Umbilical cord (tissue), 1 donor: ENCODE measurements at regions not wholly inside any gene's neighbourhood (a gene's known extent, or its start where the extent isn't known, plus 50 kb on each side); places are given as distances from the start of the nearest gene placed in this dataset.
"Not testable (repeated sequence)": the region's sequence is repeated elsewhere in the genome, so short reads cannot be mapped to it uniquely, and the experiment has no call there.

Experiments used
- DNase-seq: peaks from one replicate; pipeline ENCODE4 v3.0.0-alpha.2; 2015; ENCODE audit warnings: low spot score

DNA sequence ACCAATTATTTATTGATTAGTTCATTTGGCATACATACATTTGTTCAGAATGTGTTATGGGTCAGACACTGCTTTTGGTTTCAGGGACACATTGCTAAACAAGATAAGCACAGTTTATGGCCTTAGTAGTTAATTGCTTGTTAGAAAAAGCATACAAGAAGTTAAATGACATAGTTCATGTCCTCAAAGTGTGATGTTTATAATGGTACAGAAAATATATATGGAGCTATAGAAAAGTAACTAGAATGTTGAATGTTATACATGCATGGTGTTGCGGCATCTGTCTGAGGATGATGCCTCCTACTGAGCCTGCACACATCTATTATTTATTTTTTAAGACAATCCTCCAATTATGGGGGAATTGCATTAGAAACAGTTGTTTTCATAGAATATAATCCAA lies 1476.3 kb upstream of the PCDH7 start:
- no peak for DNase-seq

DNA sequence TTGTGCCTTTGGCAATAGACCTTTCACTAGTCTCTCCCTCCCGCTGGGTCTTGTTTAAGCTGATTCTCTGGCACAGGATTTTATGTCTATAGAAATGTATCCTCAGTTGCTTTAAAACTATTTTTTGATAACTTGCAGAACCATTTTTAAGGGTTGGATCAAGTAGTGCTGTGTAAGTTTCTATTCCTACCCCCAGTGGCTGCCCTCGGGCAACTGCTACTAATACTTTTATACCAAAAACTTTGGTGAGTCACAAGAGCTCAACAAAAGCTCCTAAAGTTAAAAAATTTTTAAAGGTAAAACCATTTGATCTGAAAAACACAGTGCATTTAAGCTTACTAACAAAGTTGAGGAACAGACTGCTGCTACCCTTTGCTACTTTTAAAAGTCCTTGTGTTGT lies 1460.6 kb upstream of the PCDH7 start:
- no peak for DNase-seq

DNA sequence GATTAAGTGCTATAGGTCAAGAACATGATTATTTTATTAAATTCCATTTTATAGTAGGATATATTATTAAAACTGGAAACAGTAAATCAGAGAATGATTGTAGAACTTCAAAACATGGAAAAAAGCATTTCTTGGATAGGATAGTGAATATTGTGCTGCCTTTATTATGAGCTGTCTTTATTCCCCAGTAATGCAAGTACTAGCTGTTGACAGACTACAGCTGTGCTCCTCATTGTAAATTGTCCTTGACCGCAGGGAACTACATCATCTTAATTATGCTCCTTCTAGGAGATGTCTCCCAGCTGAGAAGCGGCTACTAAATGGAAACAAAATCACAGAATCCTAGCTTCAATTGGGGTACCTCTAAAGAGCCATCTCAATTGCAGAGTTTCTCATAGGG lies 1457.2 kb upstream of the PCDH7 start:
- peak; percentile 12 for DNase-seq

DNA sequence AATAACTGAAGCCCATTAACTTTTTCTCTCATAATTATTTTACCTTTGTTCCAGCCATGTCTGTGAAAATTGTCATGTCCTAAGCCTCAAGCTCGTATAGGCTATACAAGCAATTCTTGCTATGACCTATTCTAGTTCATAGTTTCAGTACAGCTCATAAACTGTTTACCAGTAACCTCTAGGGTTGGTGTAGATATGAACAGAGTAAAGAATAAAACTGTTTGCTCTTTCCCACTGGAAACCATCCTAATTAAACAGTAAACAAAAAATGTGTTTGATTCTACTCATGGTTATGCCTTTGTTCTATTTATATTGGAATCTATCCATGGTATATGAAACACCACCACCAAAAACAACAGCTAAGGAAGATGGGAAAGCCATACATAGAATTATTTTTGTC lies 1444.0 kb upstream of the PCDH7 start:
- no peak for DNase-seq

DNA sequence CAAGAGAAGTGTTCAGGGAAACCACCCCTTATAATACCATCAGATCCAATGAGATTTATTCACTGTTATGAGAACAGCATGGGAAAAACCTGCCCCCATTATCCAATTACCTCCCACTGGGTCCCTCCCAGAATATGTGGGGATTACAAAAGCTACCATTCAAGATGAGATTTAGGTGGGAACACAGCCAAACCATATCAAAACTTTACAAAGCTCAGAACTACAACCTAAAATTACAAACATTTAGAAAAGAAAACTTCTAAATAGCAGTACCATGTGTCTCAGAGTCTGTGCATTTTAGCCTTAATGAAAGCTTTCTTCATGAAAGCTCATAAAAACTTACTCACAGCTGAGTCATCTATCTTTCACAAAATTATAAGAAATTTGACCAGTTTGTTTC lies 1442.8 kb upstream of the PCDH7 start:
- peak; percentile 19 for DNase-seq

DNA sequence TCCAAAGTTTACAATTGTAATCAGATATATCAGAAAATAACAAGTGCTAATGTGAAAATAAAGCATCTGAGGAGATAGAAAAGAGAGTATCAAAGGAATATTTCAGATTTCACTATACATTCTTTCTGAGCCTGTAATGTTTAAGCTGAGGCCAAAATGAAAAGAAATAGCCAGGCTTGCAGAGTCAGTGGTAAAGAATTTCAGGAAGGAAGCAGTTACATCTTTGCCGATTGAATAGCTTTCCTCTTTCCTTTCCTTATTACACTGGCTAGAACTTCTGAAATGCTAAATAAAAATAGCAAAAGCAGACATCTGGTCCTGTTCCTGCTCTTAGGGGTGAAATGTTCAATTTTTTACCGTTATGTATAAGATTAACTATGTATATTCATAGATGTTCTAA lies 1441.6 kb upstream of the PCDH7 start:
- DNase-seq: peak; percentile 67

DNA sequence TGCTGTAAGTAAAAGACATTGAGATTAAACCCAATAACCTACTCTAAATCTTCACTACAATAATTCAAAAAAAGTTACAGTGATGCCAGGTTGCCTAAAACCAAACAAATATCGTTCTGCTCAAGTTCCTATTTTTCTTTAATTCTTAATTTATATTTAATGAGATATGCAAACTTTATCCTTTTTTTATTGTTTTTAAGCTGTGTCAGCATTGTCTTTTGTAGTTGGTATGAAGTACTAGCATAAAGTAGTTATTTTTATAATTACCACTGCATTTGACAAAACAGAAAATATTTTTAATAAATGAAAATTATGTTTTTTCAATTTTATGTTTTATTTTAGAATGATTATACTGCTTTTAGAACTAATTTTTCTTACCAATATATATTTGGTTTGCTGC lies 1431.1 kb upstream of the PCDH7 start:
- DNase-seq: no peak

DNA sequence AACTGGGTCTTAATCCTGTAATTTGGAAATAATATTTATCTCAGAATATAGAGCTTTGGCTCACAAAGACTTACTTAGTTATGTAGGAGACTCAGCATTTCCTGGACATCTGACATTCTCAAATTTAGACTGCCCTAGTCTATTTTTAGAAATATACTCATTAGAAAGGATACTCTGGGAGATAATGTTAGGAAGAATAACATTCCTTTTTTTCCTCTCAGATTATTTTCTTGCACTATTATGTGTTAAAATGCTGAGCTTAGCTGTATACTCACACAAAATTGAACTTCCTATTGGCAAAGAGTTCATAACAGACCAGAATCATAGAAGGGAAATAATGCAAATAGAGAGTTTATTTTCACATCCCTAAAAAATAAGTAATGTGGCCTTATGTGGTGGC lies 1424.9 kb upstream of the PCDH7 start:
- no peak for DNase-seq

DNA sequence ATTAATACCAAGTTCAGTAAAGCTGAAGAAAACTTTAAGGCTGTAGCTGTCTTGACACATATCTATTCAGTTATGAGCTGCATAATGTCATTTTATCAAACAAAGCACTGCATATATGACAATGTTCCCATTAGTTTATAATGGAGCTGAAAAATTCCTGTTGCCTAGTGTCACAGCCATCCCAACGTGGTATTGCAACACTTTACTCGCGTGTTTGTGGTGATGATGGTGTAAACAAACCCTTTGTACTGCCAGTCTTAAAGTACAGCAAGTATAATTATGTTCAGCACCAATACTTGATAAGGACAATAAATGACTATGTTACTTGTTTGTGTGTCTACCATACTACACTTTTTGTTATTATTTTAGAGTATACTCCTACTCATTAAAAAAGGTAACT lies 1415.6 kb upstream of the PCDH7 start:
- no peak for DNase-seq

DNA sequence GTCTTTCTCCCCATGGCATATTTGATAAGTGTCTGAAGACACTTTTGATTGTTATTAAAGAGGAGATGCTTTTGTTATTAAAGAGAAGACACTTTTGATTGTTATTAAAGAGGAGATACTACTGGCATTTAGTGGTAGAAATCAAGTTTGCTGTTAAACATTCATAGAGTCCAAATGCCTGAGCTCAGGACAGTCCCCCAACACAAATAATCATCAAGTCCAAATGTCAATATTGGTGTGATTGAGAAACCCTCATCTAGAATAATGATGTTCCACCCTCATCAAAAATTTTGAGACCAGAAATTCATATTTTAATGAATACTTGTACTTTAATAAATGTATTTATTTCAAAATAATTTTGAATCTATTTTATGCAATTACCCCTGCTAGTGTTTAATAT lies 1412.9 kb upstream of the PCDH7 start:
- DNase-seq: no peak

DNA sequence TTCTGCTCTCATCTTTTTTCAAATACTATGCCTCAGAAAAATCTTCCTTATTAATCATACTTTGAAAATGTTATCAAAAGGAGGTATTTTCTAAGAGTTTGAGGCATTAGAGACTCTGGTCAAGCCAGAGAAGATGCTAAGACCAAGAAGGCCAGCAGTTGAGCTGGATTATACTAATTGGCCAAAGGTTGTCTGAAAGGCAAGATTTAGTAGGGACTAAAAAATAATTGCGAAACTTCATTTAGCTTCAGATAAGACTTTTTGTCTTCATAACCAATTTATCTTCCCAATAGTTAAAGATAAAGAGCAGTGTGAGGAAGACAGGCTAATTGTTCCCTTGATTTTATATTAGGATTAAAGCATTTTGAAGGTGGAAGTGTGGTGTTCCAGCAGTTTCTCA lies 1412.4 kb upstream of the PCDH7 start:
- DNase-seq: no peak

DNA sequence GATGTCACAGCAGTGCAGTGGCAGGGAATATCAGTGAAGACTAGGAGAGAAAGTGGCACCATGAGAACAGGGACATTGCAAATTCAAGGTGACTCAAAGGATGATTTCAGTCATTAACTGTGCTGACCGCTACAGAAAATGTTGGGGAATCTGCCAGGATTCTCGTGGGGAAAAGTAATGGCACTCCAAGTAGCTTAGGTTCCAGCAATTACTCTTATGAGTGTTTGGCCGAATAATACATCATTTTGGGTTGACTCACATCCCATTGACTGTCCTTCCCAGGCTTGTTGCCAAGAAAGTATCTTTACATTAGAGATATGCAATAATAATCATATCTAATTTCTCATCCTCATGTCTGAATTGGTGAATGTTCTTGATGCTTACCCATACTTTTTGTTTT lies 1411.1 kb upstream of the PCDH7 start:
- no peak for DNase-seq

DNA sequence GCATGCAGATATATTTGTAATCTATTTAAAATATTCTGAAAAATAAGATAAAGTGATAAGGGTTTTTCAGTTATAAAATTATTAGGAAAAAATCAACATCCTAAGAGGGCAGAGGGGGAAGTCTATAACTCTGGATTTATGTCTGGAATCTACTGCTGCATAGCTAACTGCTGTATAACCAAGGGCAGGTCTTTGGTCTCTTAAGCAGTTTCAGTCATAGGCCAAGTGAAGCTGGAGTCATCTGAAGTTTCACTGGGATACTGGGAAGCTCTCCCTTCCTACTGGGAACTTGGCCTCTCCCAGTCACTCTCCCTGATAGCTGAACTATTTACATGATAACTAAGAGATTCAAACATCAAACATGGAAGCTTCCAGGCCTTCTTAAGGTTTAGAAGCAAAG lies 1409.9 kb upstream of the PCDH7 start:
- DNase-seq: peak; percentile 10

DNA sequence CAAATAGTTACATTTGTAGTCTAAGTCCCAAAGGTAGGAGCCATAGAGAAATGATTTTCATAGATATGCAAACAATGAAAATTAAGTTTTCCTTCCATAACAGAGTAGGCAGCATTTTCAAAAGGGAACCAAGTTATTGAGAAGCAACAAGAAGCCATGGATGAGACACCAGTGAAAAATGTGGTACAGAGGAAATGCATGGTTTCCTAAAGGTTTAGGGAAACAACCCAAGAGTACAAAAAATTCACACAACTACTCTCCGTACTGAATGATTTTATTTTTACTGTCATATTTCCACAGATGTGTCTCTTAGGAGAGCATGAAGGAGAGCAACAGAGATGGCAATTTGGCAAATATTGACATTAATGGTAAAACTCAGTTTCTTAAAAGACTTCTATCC lies 1408.9 kb upstream of the PCDH7 start:
- no peak for DNase-seq

DNA sequence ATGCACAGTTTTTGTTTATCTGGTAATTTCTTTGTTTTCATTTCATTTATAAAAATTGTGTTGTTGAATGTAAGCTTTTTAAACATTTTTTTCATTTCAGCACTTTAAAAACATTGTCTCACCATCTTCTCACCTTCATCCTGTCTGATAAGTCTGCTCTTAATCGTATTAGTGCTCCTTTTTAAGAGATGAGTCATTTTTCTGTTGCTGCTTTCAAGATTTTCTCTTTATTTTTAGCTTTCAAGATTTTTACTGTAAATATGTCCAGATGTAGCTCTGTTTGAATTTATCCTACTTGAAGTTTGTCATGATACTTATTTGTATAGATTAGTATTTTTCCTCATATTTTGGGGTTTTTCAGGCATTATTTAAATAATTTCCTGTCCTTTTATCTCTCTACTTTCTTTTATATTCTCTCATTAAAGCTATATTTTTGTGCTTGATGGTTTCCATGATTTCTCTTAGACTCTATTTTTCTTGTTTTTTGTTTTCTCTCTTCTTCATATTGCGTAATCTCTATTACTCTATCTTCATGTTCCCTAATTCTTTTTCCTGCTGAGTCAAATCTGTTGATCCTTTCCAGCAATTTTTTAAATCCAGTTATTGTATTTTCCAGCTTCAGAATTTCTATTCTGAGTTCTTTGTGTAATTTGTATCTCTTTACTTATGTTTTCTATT lies 1400.4 kb upstream of the PCDH7 start:
- peak; percentile 18 for DNase-seq

DNA sequence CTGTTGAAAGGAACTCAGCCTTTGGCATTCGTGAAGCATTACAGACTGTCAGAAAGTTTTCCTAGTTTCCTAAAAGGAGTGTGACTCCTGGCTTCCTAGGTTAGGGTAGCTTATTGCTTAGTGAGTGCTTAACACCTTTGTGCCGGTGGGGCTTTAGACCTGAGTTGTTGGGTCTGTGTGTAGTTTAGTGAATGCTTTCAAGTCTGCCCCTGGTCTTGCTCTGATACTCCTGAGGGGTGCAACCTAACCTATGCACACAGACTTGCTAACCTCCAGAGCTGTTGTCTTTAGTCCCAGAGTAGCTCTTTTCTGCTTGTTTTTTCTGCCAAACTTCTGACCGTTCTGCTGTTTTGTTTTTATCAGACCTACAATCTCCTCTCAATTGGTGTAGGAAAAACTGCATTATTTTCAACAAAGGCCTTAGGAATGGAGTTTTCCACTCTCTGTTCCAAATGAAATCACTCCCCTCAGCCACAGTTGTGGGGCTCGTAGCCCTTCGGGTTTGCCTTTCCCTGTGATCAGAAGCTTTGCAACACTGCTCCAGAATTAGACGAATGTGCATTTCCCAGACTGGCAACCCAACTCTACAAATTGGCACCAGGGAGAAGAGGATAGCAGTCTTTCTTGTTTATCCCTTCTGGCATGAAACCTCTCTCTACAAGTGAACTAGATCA lies 1399.1 kb upstream of the PCDH7 start:
- DNase-seq: no peak

DNA sequence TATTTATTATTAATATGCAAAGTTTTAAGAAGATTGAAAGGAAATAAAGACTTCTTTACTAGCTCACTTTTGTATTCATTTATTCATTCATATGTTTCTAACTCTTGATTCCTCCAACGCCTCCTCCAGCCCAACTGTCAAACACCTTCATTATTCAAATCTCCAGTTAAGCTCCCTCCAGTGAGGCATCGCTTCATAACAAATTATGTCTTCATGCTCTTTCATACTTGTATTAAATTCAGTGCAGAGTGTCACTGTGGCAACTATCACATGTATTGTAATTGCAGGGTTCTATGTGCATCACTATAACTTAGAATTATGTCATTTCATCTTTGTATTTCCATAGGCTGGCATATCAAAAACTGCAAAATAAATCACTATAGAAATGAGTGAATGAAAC lies 1394.2 kb upstream of the PCDH7 start:
- no peak for DNase-seq

DNA sequence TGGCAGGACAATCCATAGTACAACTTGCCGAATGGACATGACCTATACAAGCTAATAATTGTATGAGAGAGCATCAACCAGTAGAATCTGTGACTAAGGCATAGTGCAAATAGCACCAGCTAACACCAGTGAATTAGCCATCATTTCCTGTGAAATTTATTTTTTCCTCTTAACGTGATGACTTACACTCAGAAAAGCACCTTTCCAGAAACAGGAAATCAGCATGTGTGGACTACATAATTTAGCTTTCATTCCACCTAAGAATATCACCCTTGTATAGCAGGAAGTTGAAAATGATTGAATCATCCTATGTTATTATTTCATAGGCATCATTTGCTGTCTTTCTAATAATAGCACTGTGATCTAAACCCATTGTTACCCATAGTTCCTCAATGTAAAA lies 1393.4 kb upstream of the PCDH7 start:
- no peak for DNase-seq

DNA sequence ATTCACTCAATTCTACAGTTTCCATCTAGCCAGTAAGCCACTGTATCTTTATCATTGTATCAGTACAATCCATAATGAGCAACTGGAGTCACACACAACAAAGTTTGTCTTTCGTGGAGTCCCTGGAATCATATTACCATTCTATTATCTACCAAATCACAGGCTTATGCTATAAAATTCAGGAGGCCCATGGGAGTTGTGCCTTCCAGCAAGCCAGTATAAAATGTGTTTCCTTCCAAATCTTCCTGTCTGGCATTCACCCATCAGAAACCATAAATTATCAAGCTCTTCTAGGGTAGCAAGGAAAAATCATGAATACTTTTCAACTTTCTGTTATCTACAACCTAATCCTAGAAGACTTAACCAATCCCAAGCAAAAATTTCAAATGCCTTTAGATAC lies 1383.3 kb upstream of the PCDH7 start:
- DNase-seq: peak; percentile 88

DNA sequence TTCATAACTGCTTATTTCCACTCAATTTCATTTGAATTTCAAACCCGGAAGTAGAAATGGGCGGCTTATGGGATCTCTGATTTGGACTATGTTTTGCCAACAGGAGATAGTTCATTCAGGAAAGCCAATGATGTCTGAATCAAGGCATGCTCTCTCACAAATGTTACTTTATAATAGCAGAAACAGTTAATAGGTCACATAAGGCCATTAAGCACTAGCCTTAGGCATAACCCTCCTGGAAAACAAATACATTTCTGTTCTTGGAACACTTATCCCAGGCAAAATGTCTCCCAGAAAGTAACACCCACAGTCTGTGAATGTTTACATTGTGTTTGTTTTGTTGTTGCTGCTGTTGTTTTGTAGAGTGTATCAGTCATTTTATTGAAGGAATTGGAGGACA lies 1347.2 kb upstream of the PCDH7 start:
- DNase-seq: no peak

DNA sequence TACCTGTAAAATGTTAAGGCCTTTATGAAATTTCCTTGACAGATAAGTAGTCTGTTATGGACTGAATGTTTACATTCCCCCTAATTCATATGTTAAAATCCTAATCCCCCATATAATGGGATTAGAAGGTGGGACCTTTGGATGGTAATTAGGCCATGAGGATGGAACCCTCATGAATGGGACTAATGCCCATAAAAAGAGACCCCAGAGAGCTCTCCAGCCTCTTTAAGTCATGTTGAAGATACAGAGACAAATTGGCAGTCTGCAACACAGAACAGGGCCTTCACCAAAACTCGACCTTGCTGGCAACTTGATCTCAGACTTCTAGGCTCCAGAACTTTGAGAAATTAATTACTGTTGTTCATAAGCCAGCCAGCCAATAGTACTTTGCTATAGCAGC lies 1344.5 kb upstream of the PCDH7 start:
- DNase-seq: no peak

DNA sequence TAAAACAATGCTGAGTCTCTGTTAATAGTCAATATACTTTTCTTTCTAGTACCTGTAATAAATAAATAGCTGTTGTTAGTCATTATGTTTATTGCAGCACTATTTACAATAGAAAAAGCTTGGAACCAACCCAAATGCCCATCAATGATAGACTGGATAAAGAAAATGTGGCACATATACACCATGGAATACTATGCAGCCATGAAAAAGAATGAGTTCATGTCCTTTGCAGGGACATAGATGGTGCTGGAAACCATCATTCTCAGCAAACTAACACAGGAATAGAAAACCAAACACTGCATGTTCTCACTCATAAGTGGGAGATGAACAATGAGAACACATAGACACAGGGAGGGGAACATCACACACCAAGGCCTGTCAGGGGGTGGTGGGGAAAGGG lies 1341.9 kb upstream of the PCDH7 start:
- not testable (repeated sequence) for DNase-seq

DNA sequence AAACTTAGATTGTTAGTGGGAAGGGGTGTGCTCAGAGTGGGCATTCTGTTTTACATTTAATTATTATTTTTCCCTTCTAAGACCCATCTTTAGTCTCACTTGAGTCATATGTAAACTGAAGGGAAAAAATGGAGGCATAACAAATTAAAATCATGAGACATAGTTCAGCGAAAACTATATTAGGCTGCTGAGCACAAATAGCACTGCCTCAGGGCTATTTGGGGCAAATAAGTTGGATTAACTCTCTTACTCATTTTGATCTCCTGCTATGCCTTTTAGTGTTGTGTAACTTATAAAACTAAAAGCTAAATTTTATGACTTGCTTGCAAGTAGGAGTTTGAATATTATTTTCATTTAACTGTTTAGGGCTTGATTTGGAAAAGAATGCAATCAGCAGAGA lies 1329.2 kb upstream of the PCDH7 start:
- DNase-seq: no peak

DNA sequence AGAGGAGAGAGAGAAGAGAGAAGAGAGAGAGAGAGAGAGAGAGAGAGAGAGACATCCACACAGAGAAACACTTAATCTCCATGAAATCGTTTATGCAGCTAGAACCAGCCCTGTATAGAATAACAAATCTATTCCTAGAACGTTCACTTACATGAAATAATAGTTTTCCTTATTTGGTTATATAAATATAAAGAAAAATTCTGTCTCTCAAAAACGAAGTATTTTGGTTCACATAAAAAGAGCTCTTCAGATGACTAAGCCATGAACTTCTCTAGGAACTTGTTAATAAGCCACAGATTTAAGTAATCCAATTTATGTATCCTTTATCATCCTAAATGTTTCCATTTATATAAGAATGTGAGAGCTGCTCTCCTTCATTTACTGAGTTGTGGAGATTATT lies 1315.1 kb upstream of the PCDH7 start:
- DNase-seq: peak; percentile 29
